Right lobe of liver (tissue), 4 donors: ENCODE measurements at regions not wholly inside any gene's neighbourhood (a gene's known extent, or its start where the extent isn't known, plus 50 kb on each side); places are given as distances from the start of the nearest gene placed in this dataset.

Experiments
- CTCF ChIP-seq, 4 donors: fragments of 200-600 bp in 3 of 4; fragments of 450-650 bp in 1 of 4; IDR thresholded peaks; one replicate each; pipeline versions ENCODE4 v1.5.1 to v1.8.0; 2016 to 2022; ENCODE audit warnings: antibody characterized with exemption in 4 of 4, mild to moderate bottlenecking in 2 of 4
- POLR2A ChIP-seq: fragments of 450-650 bp; IDR thresholded peaks from one replicate; pipeline ENCODE4 v1.6.1; 2017; ENCODE audit warnings: antibody characterized with exemption, mild to moderate bottlenecking
- donor health status: DM: no; HTN: no; CAD: no.
- donor health status: DM: no; HTN: no; CAD: no.
- donor health status: DM: no; HTN: yes; CAD: no.

GRCh38 chr2:22301228-22301627, 1083.8 kb upstream of the KLHL29 start:
- no peak for TF ChIP-seq CTCF (IDR thresholded peaks at IDR 0.05)
- TF ChIP-seq POLR2A = no peak
